Neural progenitor cell (in vitro differentiated cells): ENCODE measurements at regions not wholly inside any gene's neighbourhood (a gene's known extent, or its start where the extent isn't known, plus 50 kb on each side); places are given as distances from the start of the nearest gene placed in this dataset.

ENCODE experiments used
- DNase-seq: peaks from one replicate; pipeline ENCODE4 v3.0.0-alpha.2; 2016; ENCODE audit warnings: low spot score
- H2AFZ ChIP-seq: fragments of 200-600 bp; sonication (generic); replicated peaks from 2 replicates; pipeline ENCODE4 v1.6.1; 2016; ENCODE audit warnings: antibody characterized with exemption
- H3F3A ChIP-seq: fragments of 200-600 bp; sonication (generic); 2 replicates; pipeline ENCODE4 v1.6.1; 2016; ENCODE audit warnings: antibody characterized with exemption, low read depth
- H3K27ac ChIP-seq: fragments of 200-600 bp; sonication (generic); 2 replicates; pipeline ENCODE4 v1.5.1; 2016; ENCODE audit warnings: mild to moderate bottlenecking
- H3K27me3 ChIP-seq: fragments of 200-600 bp; sonication (generic); 2 replicates; pipeline ENCODE4 v1.6.1; 2016; ENCODE audit warnings: mild to moderate bottlenecking, moderate library complexity
- H3K36me3 ChIP-seq: fragments of 200-600 bp; sonication (generic); 2 replicates; pipeline ENCODE4 v1.5.1; 2016
- H3K4me1 ChIP-seq: fragments of 200-600 bp; sonication (generic); 2 replicates; pipeline ENCODE4 v1.6.1; 2016; ENCODE audit warnings: mixed run types
- H3K4me2 ChIP-seq: fragments of 200-600 bp; sonication (generic); 2 replicates; pipeline ENCODE4 v1.6.1; 2016
- H3K4me3 ChIP-seq: fragments of 200-600 bp; sonication (generic); 2 replicates; pipeline ENCODE4 v1.5.1; 2016
- H3K79me2 ChIP-seq: fragments of 200-600 bp; sonication (generic); 2 replicates; pipeline ENCODE4 v1.6.1; 2016; ENCODE audit warnings: low read depth
- H3K9ac ChIP-seq: fragments of 200-600 bp; sonication (generic); 2 replicates; pipeline ENCODE4 v1.6.1; 2016
- H3K9me3 ChIP-seq: fragments of 200-600 bp; sonication (generic); 2 replicates; pipeline ENCODE4 v1.5.1; 2016; ENCODE audit warnings: low read depth
- H4K20me1 ChIP-seq: fragments of 200-600 bp; sonication (generic); 2 replicates; pipeline ENCODE4 v1.6.1; 2016; ENCODE audit warnings: low read depth
- H3K27ac Mint-ChIP-seq: 3 replicates; pipeline ENCODE4 v1.8.0; 2021; ENCODE audit warnings: mixed read lengths
- H3K27me3 Mint-ChIP-seq: 2 replicates; pipeline ENCODE4 v1.8.0; 2022; ENCODE audit warnings: low read depth, mild to moderate bottlenecking, inconsistent platforms, moderate library complexity, mixed read lengths; ENCODE audit not compliant: insufficient read depth
- H3K36me3 Mint-ChIP-seq: 3 replicates; pipeline ENCODE4 v1.8.0; 2021; ENCODE audit warnings: mixed read lengths
- H3K4me1 Mint-ChIP-seq: 3 replicates; pipeline ENCODE4 v1.8.0; 2021; ENCODE audit warnings: mixed read lengths
- H3K4me3 Mint-ChIP-seq: 3 replicates; pipeline ENCODE4 v1.8.0; 2021; ENCODE audit warnings: mild to moderate bottlenecking, moderate library complexity, mixed read lengths
- H3K9me3 Mint-ChIP-seq: 3 replicates; pipeline ENCODE4 v1.8.0; 2020; ENCODE audit warnings: mixed read lengths
- EZH2 ChIP-seq: fragments of 200-600 bp; sonication (generic); IDR thresholded peaks from 2 replicates; pipeline ENCODE4 v1.6.1; 2017; ENCODE audit warnings: antibody characterized with exemption, mild to moderate bottlenecking, moderate library complexity
- EZH2phosphoT487 ChIP-seq: fragments of 200-600 bp; sonication (generic); IDR thresholded peaks from 2 replicates; pipeline ENCODE4 v1.6.1; 2017; ENCODE audit warnings: antibody characterized with exemption
- TF ChIP-seq, protein P1 (sequence below): fragments of 200-600 bp; sonication (generic); IDR thresholded peaks from 2 replicates; pipeline ENCODE4 v1.5.1; 2017; ENCODE audit warnings: antibody characterized with exemption, mild to moderate bottlenecking

DNA sequence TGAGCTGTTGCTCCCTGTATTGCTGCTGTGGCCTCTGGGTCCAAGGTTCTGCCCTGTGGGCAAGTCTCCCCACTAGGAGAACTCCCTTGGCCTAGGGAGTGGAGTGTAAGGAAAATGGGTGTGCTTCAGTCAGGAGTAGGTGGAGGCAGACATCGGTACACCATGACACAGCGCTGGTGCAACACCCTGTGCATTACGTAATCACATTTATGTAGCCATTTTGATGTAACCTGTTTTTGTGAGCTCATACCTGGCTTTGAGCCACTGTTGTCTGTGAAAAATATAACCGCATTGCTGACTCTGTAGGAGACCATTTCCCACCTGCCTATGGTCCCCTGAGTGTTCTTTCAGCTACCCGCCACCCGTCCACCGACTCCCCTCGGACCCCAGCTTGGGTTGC is 700.5 kb upstream of the AGA start:
- H3K27me3 Mint-ChIP-seq = no peaks in the 10 kb centered on the region
- H3K9me3 Mint-ChIP-seq = peaks cover 2% of the 10 kb centered on the region
- no peaks in the 10 kb centered on the region for H3K4me1 Mint-ChIP-seq
- Histone ChIP-seq H3K4me2 (no peak overlapping the region), H3K36me3 (no peaks in the 10 kb centered on the region), H3K27ac (no peak overlapping the region), H3F3A (no peaks in the 10 kb centered on the region), H3K27me3 (no peaks in the 10 kb centered on the region), H3K9me3 (no peaks in the 10 kb centered on the region), H2AFZ (no peak overlapping the region), H3K9ac (no peak overlapping the region), H3K79me2 (no peaks in the 10 kb centered on the region), H4K20me1 (no peaks in the 10 kb centered on the region), H3K4me1 (no peaks in the 10 kb centered on the region), H3K4me3 (no peak overlapping the region)
- no peaks in the 10 kb centered on the region for H3K36me3 Mint-ChIP-seq
- no peak overlapping the region for H3K27ac Mint-ChIP-seq
- DNase-seq = no peak
- H3K4me3 Mint-ChIP-seq = no peak overlapping the region
- TF ChIP-seq EZH2phosphoT487 (no peak), EZH2 (no peak)
- TF ChIP-seq, protein P1, sequence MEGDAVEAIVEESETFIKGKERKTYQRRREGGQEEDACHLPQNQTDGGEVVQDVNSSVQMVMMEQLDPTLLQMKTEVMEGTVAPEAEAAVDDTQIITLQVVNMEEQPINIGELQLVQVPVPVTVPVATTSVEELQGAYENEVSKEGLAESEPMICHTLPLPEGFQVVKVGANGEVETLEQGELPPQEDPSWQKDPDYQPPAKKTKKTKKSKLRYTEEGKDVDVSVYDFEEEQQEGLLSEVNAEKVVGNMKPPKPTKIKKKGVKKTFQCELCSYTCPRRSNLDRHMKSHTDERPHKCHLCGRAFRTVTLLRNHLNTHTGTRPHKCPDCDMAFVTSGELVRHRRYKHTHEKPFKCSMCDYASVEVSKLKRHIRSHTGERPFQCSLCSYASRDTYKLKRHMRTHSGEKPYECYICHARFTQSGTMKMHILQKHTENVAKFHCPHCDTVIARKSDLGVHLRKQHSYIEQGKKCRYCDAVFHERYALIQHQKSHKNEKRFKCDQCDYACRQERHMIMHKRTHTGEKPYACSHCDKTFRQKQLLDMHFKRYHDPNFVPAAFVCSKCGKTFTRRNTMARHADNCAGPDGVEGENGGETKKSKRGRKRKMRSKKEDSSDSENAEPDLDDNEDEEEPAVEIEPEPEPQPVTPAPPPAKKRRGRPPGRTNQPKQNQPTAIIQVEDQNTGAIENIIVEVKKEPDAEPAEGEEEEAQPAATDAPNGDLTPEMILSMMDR = no peak

- Histone ChIP-seq H3K27ac (no peak overlapping the region), H3K4me2 (no peak overlapping the region), H3K9ac (no peak overlapping the region), H4K20me1 (no peaks in the 10 kb centered on the region), H2AFZ (no peak overlapping the region), H3K9me3 (no peaks in the 10 kb centered on the region), H3K4me3 (no peak overlapping the region), H3K36me3 (no peaks in the 10 kb centered on the region), H3K27me3 (no peaks in the 10 kb centered on the region), H3F3A (no peaks in the 10 kb centered on the region), H3K4me1 (no peaks in the 10 kb centered on the region), H3K79me2 (no peaks in the 10 kb centered on the region)
- H3K36me3 Mint-ChIP-seq = no peaks in the 10 kb centered on the region
- DNase-seq = no peak
- no peaks in the 10 kb centered on the region for H3K27me3 Mint-ChIP-seq
- no peak overlapping the region for H3K4me3 Mint-ChIP-seq
- no peaks in the 10 kb centered on the region for H3K4me1 Mint-ChIP-seq
- peaks cover 2% of the 10 kb centered on the region for H3K9me3 Mint-ChIP-seq
- H3K27ac Mint-ChIP-seq = no peak overlapping the region
- TF ChIP-seq EZH2phosphoT487 (no peak), EZH2 (no peak)
- TF ChIP-seq, protein P1 = no peak
Observed at GRCh38 chr4:178148106-178148505, 705.9 kb upstream of the AGA start.

GRCh38 chr4:178165251-178165950 is 723.2 kb upstream of the AGA start:
- H3K9me3 Mint-ChIP-seq = peaks cover 10% of the 10 kb centered on the region
- Histone ChIP-seq H3K9me3 (no peaks in the 10 kb centered on the region), H4K20me1 (no peaks in the 10 kb centered on the region), H3K27ac (no peak overlapping the region), H3K79me2 (no peaks in the 10 kb centered on the region), H3K27me3 (no peaks in the 10 kb centered on the region), H3K4me3 (no peak overlapping the region), H3F3A (no peaks in the 10 kb centered on the region), H3K4me1 (no peaks in the 10 kb centered on the region), H3K4me2 (no peak overlapping the region), H2AFZ (no peak overlapping the region), H3K36me3 (no peaks in the 10 kb centered on the region), H3K9ac (no peak overlapping the region)
- H3K27ac Mint-ChIP-seq = no peak overlapping the region
- H3K4me3 Mint-ChIP-seq = no peak overlapping the region
- TF ChIP-seq EZH2phosphoT487 (no peak), EZH2 (no peak)
- TF ChIP-seq, protein P1 = no peak
- no peak for DNase-seq
- H3K4me1 Mint-ChIP-seq = no peaks in the 10 kb centered on the region
- no peaks in the 10 kb centered on the region for H3K36me3 Mint-ChIP-seq
- no peaks in the 10 kb centered on the region for H3K27me3 Mint-ChIP-seq
